HL-60 (cell line): ENCODE measurements at regions not wholly inside any gene's neighbourhood (a gene's known extent, or its start where the extent isn't known, plus 50 kb on each side); places are given as distances from the start of the nearest gene placed in this dataset.

Source experiments
- GABPA ChIP-seq: IDR thresholded peaks from 2 replicates; pipeline ENCODE4 v1.6.1; 2012; ENCODE audit warnings: low read depth
- POLR2AphosphoS5 ChIP-seq: IDR thresholded peaks from 2 replicates; pipeline ENCODE4 v1.6.1; 2012; ENCODE audit warnings: low read depth
- TF ChIP-seq, protein P1 (sequence below): IDR thresholded peaks from one replicate; pipeline ENCODE4 v1.5.1; 2011; ENCODE audit warnings: low read length, control low read depth, inconsistent platforms; ENCODE audit not compliant: insufficient read depth

DNA sequence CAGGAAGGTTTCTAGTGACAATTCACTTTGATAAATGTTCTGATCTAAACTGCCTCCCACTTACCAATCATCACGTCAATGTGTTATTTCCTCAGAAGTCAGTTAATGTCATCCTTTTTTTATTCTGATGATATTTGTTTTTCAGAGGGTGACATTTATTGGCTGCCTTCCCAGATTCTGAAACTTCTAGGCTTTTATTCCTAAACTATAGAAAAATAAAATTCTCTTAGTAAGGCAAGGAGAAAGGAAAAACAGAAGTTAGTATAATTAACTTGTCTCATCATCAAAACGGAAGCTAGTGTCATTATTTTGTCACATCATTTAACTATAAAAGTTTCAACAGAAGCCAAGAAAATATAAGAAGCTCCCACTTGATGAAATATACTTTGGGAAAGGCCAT, 100.0 kb upstream of the C3orf80 start:
- TF ChIP-seq, protein P1, sequence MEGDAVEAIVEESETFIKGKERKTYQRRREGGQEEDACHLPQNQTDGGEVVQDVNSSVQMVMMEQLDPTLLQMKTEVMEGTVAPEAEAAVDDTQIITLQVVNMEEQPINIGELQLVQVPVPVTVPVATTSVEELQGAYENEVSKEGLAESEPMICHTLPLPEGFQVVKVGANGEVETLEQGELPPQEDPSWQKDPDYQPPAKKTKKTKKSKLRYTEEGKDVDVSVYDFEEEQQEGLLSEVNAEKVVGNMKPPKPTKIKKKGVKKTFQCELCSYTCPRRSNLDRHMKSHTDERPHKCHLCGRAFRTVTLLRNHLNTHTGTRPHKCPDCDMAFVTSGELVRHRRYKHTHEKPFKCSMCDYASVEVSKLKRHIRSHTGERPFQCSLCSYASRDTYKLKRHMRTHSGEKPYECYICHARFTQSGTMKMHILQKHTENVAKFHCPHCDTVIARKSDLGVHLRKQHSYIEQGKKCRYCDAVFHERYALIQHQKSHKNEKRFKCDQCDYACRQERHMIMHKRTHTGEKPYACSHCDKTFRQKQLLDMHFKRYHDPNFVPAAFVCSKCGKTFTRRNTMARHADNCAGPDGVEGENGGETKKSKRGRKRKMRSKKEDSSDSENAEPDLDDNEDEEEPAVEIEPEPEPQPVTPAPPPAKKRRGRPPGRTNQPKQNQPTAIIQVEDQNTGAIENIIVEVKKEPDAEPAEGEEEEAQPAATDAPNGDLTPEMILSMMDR, result no peak
- TF ChIP-seq POLR2AphosphoS5 (no peak), GABPA (no peak)
